HEK293T (cell line): ENCODE measurements at regions not wholly inside any gene's neighbourhood (a gene's known extent, or its start where the extent isn't known, plus 50 kb on each side); places are given as distances from the start of the nearest gene placed in this dataset.

Experiments used
- CTCF ChIA-PET: fragments of 350-600 bp; formaldehyde crosslinking; extraction: SDS; loops from one replicate; lab custom pipeline; 2021; ENCODE audit warnings: antibody characterized with exemption, inconsistent platforms; lab: Yijun Ruan, JAX
- POLR2A ChIA-PET: fragments of 350-600 bp; formaldehyde crosslinking; extraction: SDS; loops from one replicate; lab custom pipeline; 2020; ENCODE audit warnings: antibody characterized with exemption, inconsistent platforms; lab: Yijun Ruan, JAX
- DNase-seq: peaks from one replicate; pipeline ENCODE4 v3.0.0; 2012; ENCODE audit warnings: mixed read lengths; ENCODE audit errors: extremely low spot score
- ARNT ChIP-seq: fragments of 450-650 bp; IDR thresholded peaks from 2 replicates; pipeline ENCODE4 v1.6.1; 2017; ENCODE audit warnings: mild to moderate bottlenecking
- BHLHE40 ChIP-seq: fragments of 450-650 bp; IDR thresholded peaks from 2 replicates; pipeline ENCODE4 v1.6.1; 2016; ENCODE audit warnings: mild to moderate bottlenecking, moderate library complexity, borderline replicate concordance
- CTBP1 ChIP-seq: fragments of 450-650 bp; IDR thresholded peaks from 2 replicates; pipeline ENCODE4 v1.6.1; 2016; ENCODE audit warnings: borderline replicate concordance
- ELF4 ChIP-seq: fragments of 450-650 bp; IDR thresholded peaks from 2 replicates; pipeline ENCODE4 v1.6.1; 2017; ENCODE audit warnings: antibody characterized with exemption
- FOXA1 ChIP-seq: fragments of 450-650 bp; IDR thresholded peaks from 2 replicates; pipeline ENCODE4 v1.6.1; 2016; ENCODE audit warnings: mild to moderate bottlenecking
- FOXK2 ChIP-seq: fragments of 450-650 bp; IDR thresholded peaks from 2 replicates; pipeline ENCODE4 v1.6.1; 2016; ENCODE audit warnings: mild to moderate bottlenecking
- FOXM1 ChIP-seq: fragments of 450-650 bp; IDR thresholded peaks from 2 replicates; pipeline ENCODE4 v1.6.1; 2017; ENCODE audit warnings: mild to moderate bottlenecking, borderline replicate concordance
- HDGF ChIP-seq: fragments of 450-650 bp; IDR thresholded peaks from 2 replicates; pipeline ENCODE4 v1.6.1; 2017; ENCODE audit warnings: antibody characterized with exemption, borderline replicate concordance
- L3MBTL2 ChIP-seq: fragments of 450-650 bp; conservative IDR thresholded peaks from 2 replicates; pipeline ENCODE4 v1.6.1; 2016; ENCODE audit warnings: mild to moderate bottlenecking
- LEF1 ChIP-seq: fragments of 450-650 bp; IDR thresholded peaks from 2 replicates; pipeline ENCODE4 v1.6.1; 2017; ENCODE audit warnings: mild to moderate bottlenecking, borderline replicate concordance
- NFRKB ChIP-seq: fragments of 450-650 bp; IDR thresholded peaks from 2 replicates; pipeline ENCODE4 v1.6.1; 2016; ENCODE audit warnings: mild to moderate bottlenecking, moderate library complexity
- PKNOX1 ChIP-seq: fragments of 450-650 bp; IDR thresholded peaks from 2 replicates; pipeline ENCODE4 v1.6.1; 2016
- SP1 ChIP-seq: fragments of 450-650 bp; IDR thresholded peaks from 2 replicates; pipeline ENCODE4 v1.6.1; 2017
- SUZ12 ChIP-seq: fragments of 450-650 bp; IDR thresholded peaks from 2 replicates; pipeline ENCODE4 v1.6.1; 2016; ENCODE audit warnings: mild to moderate bottlenecking
- TARDBP ChIP-seq: fragments of 450-650 bp; IDR thresholded peaks from 2 replicates; pipeline ENCODE4 v1.6.1; 2016
- ZNF384 ChIP-seq: fragments of 450-650 bp; IDR thresholded peaks from 2 replicates; pipeline ENCODE4 v1.6.1; 2016

DNA sequence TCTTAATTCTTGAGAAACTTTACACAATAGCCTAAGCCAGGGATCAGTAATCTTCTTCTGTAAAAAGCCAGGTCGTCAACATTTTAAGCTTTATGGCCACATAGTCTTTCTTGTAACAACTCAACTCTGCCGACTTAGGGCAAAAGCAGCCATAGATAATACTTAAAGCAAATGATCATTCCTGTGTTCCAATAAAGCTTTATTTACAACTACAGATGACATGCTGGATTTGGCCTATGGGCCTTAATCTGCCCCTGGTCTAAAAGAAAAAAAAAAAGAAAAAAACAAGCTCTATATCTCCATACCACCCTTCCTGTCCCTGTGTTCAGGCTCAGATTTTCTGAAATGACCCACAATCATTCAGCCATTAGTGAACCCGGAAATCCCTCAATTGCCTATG lies 220.3 kb downstream of the ENC1 start:
- no peak for DNase-seq
- ChIA-PET POLR2A (no interaction called here), CTCF (no interaction called here)
- TF ChIP-seq FOXA1 (no peak), FOXK2 (no peak), ARNT (no peak), ZNF384 (no peak), CTBP1 (no peak), SP1 (no peak), L3MBTL2 (no peak), TARDBP (no peak), HDGF (no peak), PKNOX1 (no peak), ELF4 (no peak), FOXM1 (no peak), LEF1 (no peak), SUZ12 (no peak)

DNA sequence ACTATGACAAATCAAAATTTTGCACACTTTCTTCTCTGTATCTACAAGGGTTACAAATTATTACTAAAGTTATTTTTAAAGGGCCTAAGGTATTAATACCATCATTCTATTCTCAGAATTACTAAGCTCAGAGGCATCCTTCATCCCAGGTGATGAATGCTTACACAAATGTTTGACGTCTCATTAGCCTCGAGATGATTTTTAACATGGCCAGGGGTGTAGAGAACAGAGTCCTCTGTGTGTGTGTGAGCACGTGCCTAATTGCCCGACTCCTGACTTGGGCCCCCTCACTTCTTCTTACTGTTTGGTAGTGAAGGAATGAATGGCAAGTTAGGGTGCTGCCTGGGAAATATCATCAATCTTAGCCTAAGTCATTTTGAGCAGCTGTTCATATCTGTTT lies 221.1 kb downstream of the ENC1 start:
- CTCF ChIA-PET = no interaction called here
- DNase-seq = no peak
- POLR2A ChIA-PET = interaction anchor here (0.9 kb wide), 1 partner anchor 221 kb away, joined by 3 read pairs; the partner anchor contains the start of gene ENC1
- no peak for TF ChIP-seq NFRKB
- no peak for TF ChIP-seq SUZ12
- no peak for TF ChIP-seq PKNOX1
- TF ChIP-seq SP1 = no peak
- TF ChIP-seq FOXA1 = no peak
- no peak for TF ChIP-seq FOXK2
- TF ChIP-seq BHLHE40 = no peak
- TF ChIP-seq ZNF384 = no peak
- TF ChIP-seq L3MBTL2 = no peak
- no peak for TF ChIP-seq LEF1
- TF ChIP-seq FOXM1 = no peak
- no peak for TF ChIP-seq ARNT
- TF ChIP-seq HDGF = no peak
- TF ChIP-seq ELF4 = no peak
- TF ChIP-seq TARDBP = no peak
- TF ChIP-seq CTBP1 = no peak

DNA sequence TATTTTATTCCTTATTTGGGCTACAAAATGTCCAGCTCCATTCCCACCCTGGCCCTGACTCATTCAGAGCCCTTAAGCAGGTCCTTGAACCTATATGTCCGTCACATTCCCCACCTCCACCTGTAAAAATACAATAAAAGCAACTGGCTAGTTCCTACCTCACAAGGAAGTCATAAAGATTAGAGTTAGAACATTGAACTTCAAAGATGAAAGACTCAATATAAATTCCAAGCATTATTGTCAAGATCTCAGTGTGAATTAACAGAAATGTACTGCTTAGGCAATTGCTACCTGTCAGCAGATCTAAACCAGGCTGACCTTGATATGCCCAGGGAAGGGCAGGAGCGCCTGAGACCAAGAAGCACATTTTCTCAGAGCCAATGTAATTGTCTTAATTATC lies 221.8 kb downstream of the ENC1 start:
- ChIA-PET CTCF (no interaction called here), POLR2A (interaction anchor here (0.9 kb wide), 1 partner anchor 222 kb away, joined by 3 read pairs; the partner anchor contains the start of gene ENC1)
- DNase-seq = no peak
- no peak for TF ChIP-seq L3MBTL2
- no peak for TF ChIP-seq FOXA1
- TF ChIP-seq PKNOX1 = no peak

GRCh38 chr5:74418261-74418660 lies 222.3 kb downstream of the ENC1 start:
- CTCF ChIA-PET = no interaction called here
- POLR2A ChIA-PET = no interaction called here

DNA sequence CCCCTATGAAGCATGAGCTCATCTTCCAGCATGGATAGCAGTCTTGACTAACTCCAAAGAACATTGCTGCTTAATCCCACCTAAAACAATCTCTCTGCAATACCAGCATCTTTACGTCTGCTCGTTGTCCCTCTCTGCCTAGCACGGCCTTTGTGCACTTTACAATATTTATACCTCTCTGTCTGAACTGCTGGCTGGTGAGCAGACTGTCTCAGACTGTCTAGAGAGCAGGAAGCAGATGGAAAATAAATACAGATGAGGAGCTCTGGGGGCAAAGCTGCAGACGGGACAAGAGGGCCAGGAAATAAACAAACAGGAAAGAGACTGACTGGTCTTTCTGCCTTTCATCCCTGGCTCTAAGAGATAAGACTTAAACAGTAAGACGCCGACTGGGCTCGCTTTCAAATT lies 224.8 kb downstream of the ENC1 start:
- TF ChIP-seq ARNT (no peak), ZNF384 (no peak), CTBP1 (no peak), FOXK2 (no peak), SP1 (no peak), NFRKB (no peak), HDGF (no peak), BHLHE40 (no peak), FOXM1 (no peak), SUZ12 (no peak), PKNOX1 (no peak), FOXA1 (no peak), L3MBTL2 (no peak), TARDBP (no peak), ELF4 (no peak), LEF1 (no peak)
- no peak for DNase-seq
- POLR2A ChIA-PET = no interaction called here
- CTCF ChIA-PET = interaction anchor here (0.6 to 1.3 kb wide), 3 partner anchors 9 to 35 kb away, joined by 3 read pairs; no protein-coding TSS in a partner anchor

More at GRCh38 chr5:74418261-74418660, 222.3 kb downstream of the ENC1 start:
- no peak for DNase-seq
- no peak for TF ChIP-seq L3MBTL2
- TF ChIP-seq FOXM1 = no peak
- TF ChIP-seq CTBP1 = no peak
- TF ChIP-seq FOXK2 = no peak
- TF ChIP-seq SP1 = no peak
- TF ChIP-seq LEF1 = no peak
- TF ChIP-seq ELF4 = no peak
- TF ChIP-seq NFRKB = no peak
- no peak for TF ChIP-seq SUZ12

DNA sequence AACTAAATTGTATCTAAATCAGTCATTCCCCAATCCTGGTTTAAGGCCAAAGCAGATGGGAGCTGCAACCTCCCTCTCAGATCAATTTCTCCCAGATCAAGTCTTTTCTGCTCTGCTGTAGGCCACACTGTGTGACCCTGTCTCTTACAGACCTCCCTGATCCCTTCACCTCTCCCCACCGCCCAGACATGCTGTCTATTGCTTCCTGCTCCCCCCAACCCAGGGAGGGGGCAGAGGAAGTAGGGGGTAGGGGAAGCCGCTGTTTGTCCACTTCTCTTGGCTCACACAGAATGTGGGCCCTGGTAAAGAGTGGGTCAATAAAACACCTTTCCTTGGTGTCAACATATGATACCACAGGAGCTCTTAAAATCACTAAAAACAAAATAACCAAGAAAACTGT lies 226.3 kb downstream of the ENC1 start:
- DNase-seq = no peak
- TF ChIP-seq PKNOX1 (no peak), SP1 (no peak), L3MBTL2 (no peak), NFRKB (no peak), SUZ12 (no peak), ZNF384 (no peak), LEF1 (no peak), HDGF (no peak), ELF4 (no peak), BHLHE40 (no peak), ARNT (no peak), FOXA1 (no peak), CTBP1 (no peak)
- CTCF ChIA-PET = no interaction called here
- POLR2A ChIA-PET = no interaction called here
